RPMI8226 (cell line): ENCODE measurements at regions not wholly inside any gene's neighbourhood (a gene's known extent, or its start where the extent isn't known, plus 50 kb on each side); places are given as distances from the start of the nearest gene placed in this dataset.
"Not testable (repeated sequence)": the region's sequence is repeated elsewhere in the genome, so short reads cannot be mapped to it uniquely, and the experiment has no call there.

ENCODE experiments used
- DNase-seq: peaks from one replicate; pipeline ENCODE4 v3.0.0-alpha.2; 2015

GRCh38 chr5:177941386-177941785 lies 54.7 kb downstream of the PROP1 start:
- DNase-seq: not testable (repeated sequence)

GRCh38 chr5:177939246-177940171 lies 56.5 kb downstream of the PROP1 start:
- peak; percentile 43 for DNase-seq

GRCh38 chr5:177938767-177939166 lies 57.3 kb downstream of the PROP1 start:
- not testable (repeated sequence) for DNase-seq

GRCh38 chr5:177934233-177934632 lies 61.8 kb downstream of the PROP1 start:
- DNase-seq: not testable (repeated sequence)

- not testable (repeated sequence) for DNase-seq
Observed at GRCh38 chr5:177930269-177931022, 65.6 kb downstream of the PROP1 start.

- not testable (repeated sequence) for DNase-seq
Observed at GRCh38 chr5:177929618-177930017, 66.4 kb downstream of the PROP1 start.

GRCh38 chr5:177927500-177927899 lies 68.5 kb downstream of the PROP1 start:
- not testable (repeated sequence) for DNase-seq

- DNase-seq: not testable (repeated sequence)
Observed at GRCh38 chr5:177924577-177924976, 71.5 kb downstream of the PROP1 start.

- not testable (repeated sequence) for DNase-seq
Observed at GRCh38 chr5:177923837-177924236, 72.2 kb downstream of the PROP1 start.

GRCh38 chr5:177923189-177923588 lies 72.9 kb downstream of the PROP1 start:
- not testable (repeated sequence) for DNase-seq

GRCh38 chr5:177909261-177909660 lies 86.8 kb downstream of the PROP1 start:
- not testable (repeated sequence) for DNase-seq

GRCh38 chr5:177902806-177903205 lies 93.2 kb downstream of the PROP1 start:
- not testable (repeated sequence) for DNase-seq

- not testable (repeated sequence) for DNase-seq
Observed at GRCh38 chr5:177900066-177900465, 96.0 kb downstream of the PROP1 start.

- not testable (repeated sequence) for DNase-seq
Observed at GRCh38 chr5:177894681-177895453, 101.2 kb downstream of the PROP1 start.

- DNase-seq: not testable (repeated sequence)
Observed at GRCh38 chr5:177892357-177892665, 103.7 kb downstream of the PROP1 start.

- not testable (repeated sequence) for DNase-seq
Observed at GRCh38 chr5:177891547-177892356, 104.3 kb downstream of the PROP1 start.

GRCh38 chr5:177883295-177883694 lies 100.6 kb upstream of the FAM153A start:
- not testable (repeated sequence) for DNase-seq

GRCh38 chr5:177875900-177876238 lies 93.2 kb upstream of the FAM153A start:
- DNase-seq: peak; percentile 6

- DNase-seq: not testable (repeated sequence)
Observed at GRCh38 chr5:177875013-177875899, 92.6 kb upstream of the FAM153A start.

- DNase-seq: not testable (repeated sequence)
Observed at GRCh38 chr5:177863822-177864446, 81.2 kb upstream of the FAM153A start.
